SK-N-SH (cell line): ENCODE measurements at regions not wholly inside any gene's neighbourhood (a gene's known extent, or its start where the extent isn't known, plus 50 kb on each side); places are given as distances from the start of the nearest gene placed in this dataset.

Source experiments
- CTCF ChIA-PET: fragments of 300-600, 350-600 bp; formaldehyde crosslinking; extraction: SDS; loops from one replicate; lab custom pipeline; 2021; lab: Yijun Ruan, JAX
- POLR2A ChIA-PET: fragments of 350-600 bp; sonication (Branson Sonifier 250); formaldehyde crosslinking; extraction: SDS; loops from one replicate; lab custom pipeline; 2020; ENCODE audit warnings: antibody characterized with exemption, inconsistent platforms; lab: Yijun Ruan, JAX
- DNase-seq: peaks from one replicate; pipeline ENCODE4 v3.0.0; 2012
- H2AFZ ChIP-seq: fragments of 200-600 bp; sonication (generic); 2 replicates; pipeline ENCODE4 v1.8.1; 2016; ENCODE audit warnings: antibody characterized with exemption, mild to moderate bottlenecking, low read depth
- H3F3A ChIP-seq: fragments of 200-600 bp; sonication (generic); replicated peaks from 2 replicates; pipeline ENCODE3; 2016; ENCODE audit warnings: antibody characterized with exemption, mild to moderate bottlenecking; ENCODE audit not compliant: insufficient read depth
- H3K27ac ChIP-seq, 2 experiments: fragments of 200-500 bp in 1 of 2; fragments of 200-600 bp in 1 of 2; sonication (Bioruptor generic) in 1 of 2; sonication (generic), shearing (Covaris generic) in 1 of 2; 2 replicates each; pipeline versions ENCODE4 v1.5.1 to v1.6.1; 2014 to 2016; ENCODE audit warnings: low read depth in 2 of 2, inconsistent platforms in 1 of 2, low read length in 1 of 2, mild to moderate bottlenecking in 1 of 2, mixed read lengths in 1 of 2
- H3K27me3 ChIP-seq: fragments of 200-600 bp; sonication (generic), shearing (Covaris generic); 2 replicates; pipeline ENCODE4 v1.6.1; 2016; ENCODE audit warnings: mixed run types; ENCODE audit not compliant: insufficient read depth
- H3K36me3 ChIP-seq, 2 experiments: fragments of 200-500 bp in 1 of 2; fragments of 200-600 bp in 1 of 2; sonication (Bioruptor generic) in 1 of 2; sonication (generic) in 1 of 2; replicated peaks in 1 of 2; 2 replicates each; pipeline versions ENCODE3 to v1.5.1; 2014 to 2016; ENCODE audit warnings: low read length in 1 of 2, mild to moderate bottlenecking in 1 of 2; ENCODE audit not compliant: insufficient read depth in 2 of 2, control insufficient read depth in 1 of 2
- H3K4me1 ChIP-seq, 2 experiments: fragments of 200-500 bp in 1 of 2; fragments of 200-600 bp in 1 of 2; sonication (Bioruptor generic) in 1 of 2; sonication (generic), shearing (Covaris generic) in 1 of 2; 2 replicates each; pipeline versions ENCODE4 v1.5.1 to v1.6.1; 2014 to 2016; ENCODE audit warnings: low read depth in 1 of 2, low read length in 1 of 2, mixed run types in 1 of 2; ENCODE audit not compliant: insufficient read depth in 2 of 2, control insufficient read depth in 1 of 2
- H3K4me2 ChIP-seq: fragments of 200-600 bp; sonication (generic), shearing (Covaris generic); 2 replicates; pipeline ENCODE4 v1.6.1; 2017; ENCODE audit warnings: mixed run types
- H3K4me3 ChIP-seq, 2 experiments: fragments of 200-500 bp in 1 of 2; fragments of 200-600 bp in 1 of 2; sonication (Bioruptor generic) in 1 of 2; sonication (generic), shearing (Covaris generic) in 1 of 2; 2 replicates each; pipeline versions ENCODE4 v1.5.1 to v1.8.1; 2014 to 2016; ENCODE audit warnings: low read depth in 2 of 2, inconsistent platforms in 1 of 2, low read length in 1 of 2, mild to moderate bottlenecking in 1 of 2, mixed read lengths in 1 of 2, moderate library complexity in 1 of 2
- H3K79me2 ChIP-seq: fragments of 200-600 bp; sonication (generic); 2 replicates; pipeline ENCODE4 v1.8.1; 2017; ENCODE audit warnings: mild to moderate bottlenecking; ENCODE audit not compliant: insufficient read depth
- H3K9ac ChIP-seq: fragments of 200-600 bp; sonication (generic); 2 replicates; pipeline ENCODE4 v1.6.1; 2017; ENCODE audit warnings: mixed run types
- H3K9me2 ChIP-seq: fragments of 200-600 bp; sonication (generic); 2 replicates; pipeline ENCODE4 v1.6.1; 2017; ENCODE audit warnings: mixed run types
- H3K9me3 ChIP-seq: fragments of 200-600 bp; sonication (generic); 2 replicates; pipeline ENCODE4 v1.6.1; 2017; ENCODE audit warnings: mixed run types, mild to moderate bottlenecking, moderate library complexity
- H4K20me1 ChIP-seq: fragments of 200-600 bp; sonication (generic); 2 replicates; pipeline ENCODE4 v1.6.1; 2017; ENCODE audit warnings: mild to moderate bottlenecking, mixed run types; ENCODE audit not compliant: insufficient read depth
- CHD2 ChIP-seq: fragments of 150-350 bp; IDR thresholded peaks from 2 replicates; pipeline ENCODE4 v1.6.1; 2018; ENCODE audit warnings: low read length; ENCODE audit not compliant: partially characterized antibody
- EP300 ChIP-seq, 2 experiments: IDR thresholded peaks; 2 replicates each; pipeline versions ENCODE4 v1.4.0 to v1.6.1; 2012; ENCODE audit warnings: borderline replicate concordance in 1 of 2, low read depth in 1 of 2, low read length in 1 of 2
- FOSL2 ChIP-seq: IDR thresholded peaks from 2 replicates; pipeline ENCODE4 v1.4.0; 2012; ENCODE audit warnings: low read depth, mild to moderate bottlenecking, moderate library complexity, borderline replicate concordance
- FOXM1 ChIP-seq: IDR thresholded peaks from 2 replicates; pipeline ENCODE4 v1.4.0; 2012; ENCODE audit warnings: low read depth, mild to moderate bottlenecking
- GABPA ChIP-seq: IDR thresholded peaks from 2 replicates; pipeline ENCODE4 v1.4.0; 2012; ENCODE audit warnings: low read depth, mild to moderate bottlenecking
- GATA2 ChIP-seq: sonication (generic); formaldehyde crosslinking; IDR thresholded peaks from 2 replicates; pipeline ENCODE4 v1.5.0; 2020; ENCODE audit warnings: mild to moderate bottlenecking, missing genetic modification reagents
- JUND ChIP-seq: IDR thresholded peaks from 2 replicates; pipeline ENCODE4 v1.4.0; 2012
- MAX ChIP-seq: IDR thresholded peaks from 2 replicates; pipeline ENCODE4 v1.4.0; 2012; ENCODE audit warnings: low read depth
- MXI1 ChIP-seq: IDR thresholded peaks from 2 replicates; pipeline ENCODE4 v1.6.1; 2012; ENCODE audit warnings: mild to moderate bottlenecking, low read depth, low read length, improper control_type of control experiment
- NFIC ChIP-seq: IDR thresholded peaks from 2 replicates; pipeline ENCODE4 v1.4.0; 2012; ENCODE audit warnings: borderline replicate concordance
- PBX3 ChIP-seq: IDR thresholded peaks from 2 replicates; pipeline ENCODE4; 2012
- POLR2AphosphoS5 ChIP-seq: IDR thresholded peaks from 2 replicates; pipeline ENCODE4 v1.6.1; 2012; ENCODE audit warnings: low read depth, low read length
- RCOR1 ChIP-seq: fragments of 150-350 bp; IDR thresholded peaks from 2 replicates; pipeline ENCODE4 v1.6.1; 2017; ENCODE audit warnings: antibody characterized with exemption, low read length
- RXRA ChIP-seq: IDR thresholded peaks from 2 replicates; pipeline ENCODE4 v1.4.0; 2012; ENCODE audit warnings: low read depth, mild to moderate bottlenecking, borderline replicate concordance
- TAF1 ChIP-seq: IDR thresholded peaks from 2 replicates; pipeline ENCODE4 v1.6.1; 2012; ENCODE audit warnings: low read depth, mild to moderate bottlenecking, low read length, moderate library complexity, borderline replicate concordance
- TCF12 ChIP-seq: IDR thresholded peaks from 2 replicates; pipeline ENCODE4 v1.4.0; 2012
- TEAD4 ChIP-seq: IDR thresholded peaks from 2 replicates; pipeline ENCODE4 v1.4.0; 2012; ENCODE audit warnings: mild to moderate bottlenecking, borderline replicate concordance; ENCODE audit not compliant: insufficient read depth
- YY1 ChIP-seq: IDR thresholded peaks from 2 replicates; pipeline ENCODE4 v1.4.0; 2012; ENCODE audit warnings: low read depth, mild to moderate bottlenecking
- ZBTB33 ChIP-seq: IDR thresholded peaks from 2 replicates; pipeline ENCODE4 v1.4.0; 2012; ENCODE audit warnings: low read depth, borderline replicate concordance
- WGBS: methylation state at CpG from one replicate; pipeline ENCODE4 v1.1.6; 2017; ENCODE audit warnings: low lambda C conversion rate; 5-methylcytosine and 5-hydroxymethylcytosine counted together

- CTCF ChIA-PET: interaction anchor here (0.9 kb wide), 1 partner anchor 17 kb away, joined by 3 read pairs; no protein-coding TSS in a partner anchor
- Histone ChIP-seq H2AFZ (peak overlapping the region; percentile 74), H3K9ac (peak overlapping the region; percentile 74), H3F3A (peaks cover 56% of the 10 kb centered on the region), H3K27ac (peak overlapping the region; percentile 86 to 98), H3K4me3 (no peak overlapping the region), H3K4me1 (peaks cover 24 to 41% of the 10 kb centered on the region in 2 experiments), H3K4me2 (peak overlapping the region; percentile 51)
- DNase-seq: peak; percentile 38
- TF ChIP-seq EP300 (IDR thresholded peaks at IDR 0.05; ENCODE audit: borderline replicate concordance in 1 of 2, low read depth in 1 of 2, low read length in 1 of 2) (peak in 1 of 2 experiments; percentile 47; a peak in 1 of 4 replicates), POLR2AphosphoS5 (no peak), ZBTB33 (no peak), RXRA (peak; percentile 21; the same call in 1 of the 2 replicates), TCF12 (peak; percentile 79; the same call in 1 of the 2 replicates), YY1 (peak; percentile 45; the same call in 1 of the 2 replicates), FOSL2 (peak; percentile 37), MAX (0 out of 2 replicates have a peak, but pooled peaks have one; percentile 70), TAF1 (peak; percentile 17; the same call in 1 of the 2 replicates), TEAD4 (0 out of 2 replicates have a peak, but pooled peaks have one; percentile 63), MXI1 (no peak), FOXM1 (no peak; the same call in 1 of the 2 replicates), NFIC (peak; percentile 88), GABPA (no peak; the same call in 1 of the 2 replicates), GATA2 (CRISPR knock-in tag) (no peak), JUND (peak; percentile 70), CHD2 (no peak), PBX3 (peak; percentile 75), RCOR1 (no peak)
- TF ChIP-seq, all 33 proteins: peak for 11
- H3K27me3 ChIP-seq: no peaks in the 10 kb centered on the region
- POLR2A ChIA-PET: no interaction called here
- no peaks in the 10 kb centered on the region for H3K36me3 ChIP-seq
- WGBS: 37% methylated on average over 5 of the region's 5 CpGs
- H3K9me3 ChIP-seq: 0 out of 2 replicates have a peak, but pooled peaks cover 8% of the 10 kb centered on the region
- H3K79me2 ChIP-seq: no peaks in the 10 kb centered on the region
- no peaks in the 10 kb centered on the region for H4K20me1 ChIP-seq
- no peaks in the 10 kb centered on the region for H3K9me2 ChIP-seq
These were observed 108.5 kb upstream of the PFN2 start for GRCh38 chr3:150079029-150079739.
